K562 (cell line): ENCODE measurements at regions not wholly inside any gene's neighbourhood (a gene's known extent, or its start where the extent isn't known, plus 50 kb on each side); places are given as distances from the start of the nearest gene placed in this dataset.

ENCODE experiments used
- CBFA2T3 ChIP-seq: fragments of 450-650 bp; IDR thresholded peaks from 2 replicates; pipeline ENCODE4 v1.6.1; 2017
- DEAF1 ChIP-seq: fragments of 450-650 bp; formaldehyde crosslinking; IDR thresholded peaks from 2 replicates; pipeline ENCODE4 v1.4.0; 2020; ENCODE audit warnings: mild to moderate bottlenecking, moderate library complexity
- HIVEP1 ChIP-seq: fragments of 250-450 bp; sonication (Bioruptor Pico); IDR thresholded peaks from 2 replicates; pipeline ENCODE4 v1.4.0; 2020; ENCODE audit warnings: mild to moderate bottlenecking
- IRF9 ChIP-seq: fragments of 450-650 bp; IDR thresholded peaks from 2 replicates; pipeline ENCODE4 v1.6.1; 2016; ENCODE audit warnings: missing biosample characterization, missing genetic modification characterization
- TCF7 ChIP-seq: sonication (generic); IDR thresholded peaks from 2 replicates; pipeline ENCODE4 v1.6.1; 2016; ENCODE audit warnings: antibody characterized with exemption, borderline replicate concordance
- TCF7L2 ChIP-seq: fragments of 150-350 bp; IDR thresholded peaks from 2 replicates; pipeline ENCODE4 v1.6.1; 2016; ENCODE audit warnings: low read depth, mild to moderate bottlenecking, low read length, moderate library complexity
- TCFL5 ChIP-seq: fragments of 250-450 bp; sonication (Bioruptor Pico); conservative IDR thresholded peaks from 2 replicates; pipeline ENCODE4 v1.6.1; 2021; ENCODE audit warnings: mild to moderate bottlenecking, moderate library complexity, matching md5 sums
- ZBTB26 ChIP-seq: fragments of 450-650 bp; formaldehyde crosslinking; IDR thresholded peaks from 2 replicates; pipeline ENCODE4 v1.4.0; 2022; ENCODE audit warnings: missing genetic modification characterization
- ZC3H4 ChIP-seq: sonication (generic); formaldehyde crosslinking; IDR thresholded peaks from 2 replicates; pipeline ENCODE4 v1.9.0; 2021; ENCODE audit warnings: missing genetic modification reagents, borderline replicate concordance
- TF ChIP-seq, protein P1 (sequence below): fragments of 200-600 bp; sonication (generic); IDR thresholded peaks from one replicate; pipeline ENCODE4 v1.6.1; 2012; ENCODE audit warnings: mild to moderate bottlenecking, low read depth, low read length, inconsistent platforms

DNA sequence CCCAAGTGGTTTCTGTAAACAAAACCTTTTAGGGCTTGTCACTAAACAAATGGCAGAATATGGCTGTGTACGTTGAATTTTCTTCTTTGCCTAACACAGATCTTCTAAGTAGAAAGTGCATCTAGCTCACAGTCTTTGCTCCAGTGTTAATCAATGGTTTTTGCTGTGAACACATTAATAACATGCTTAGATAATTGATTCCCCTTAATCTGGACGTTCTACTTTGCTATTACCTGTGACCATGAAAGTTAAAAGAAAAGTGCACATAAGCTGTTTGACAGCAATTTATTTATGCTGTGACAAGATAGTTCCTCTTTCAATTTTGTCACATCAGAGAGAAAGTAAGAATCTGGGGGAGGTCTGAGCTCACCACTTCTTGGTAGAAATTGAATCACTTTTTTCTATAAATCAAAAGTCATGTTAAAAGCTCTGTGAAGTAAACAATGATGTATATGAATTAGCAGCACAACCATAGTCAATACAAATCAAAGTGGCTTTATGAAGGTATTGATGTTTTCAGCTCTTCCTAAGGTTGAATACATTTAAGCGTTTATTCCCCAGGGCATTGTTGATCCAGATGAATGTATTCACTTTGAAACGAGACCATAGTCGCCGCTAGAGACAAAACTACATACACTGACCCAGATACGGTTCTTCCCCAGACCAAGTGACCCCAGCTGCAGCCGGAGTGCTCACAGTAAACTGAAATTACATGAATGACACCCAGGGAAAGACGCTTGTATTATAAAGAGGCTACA lies 174.6 kb upstream of the ZNF608 start (continued):
- no peak for TF ChIP-seq TCF7L2
- TF ChIP-seq TCF7, result no peak
- no peak for TF ChIP-seq ZBTB26 (CRISPR knock-in tag)
- no peak for TF ChIP-seq IRF9 (tag)
- TF ChIP-seq, protein P1, sequence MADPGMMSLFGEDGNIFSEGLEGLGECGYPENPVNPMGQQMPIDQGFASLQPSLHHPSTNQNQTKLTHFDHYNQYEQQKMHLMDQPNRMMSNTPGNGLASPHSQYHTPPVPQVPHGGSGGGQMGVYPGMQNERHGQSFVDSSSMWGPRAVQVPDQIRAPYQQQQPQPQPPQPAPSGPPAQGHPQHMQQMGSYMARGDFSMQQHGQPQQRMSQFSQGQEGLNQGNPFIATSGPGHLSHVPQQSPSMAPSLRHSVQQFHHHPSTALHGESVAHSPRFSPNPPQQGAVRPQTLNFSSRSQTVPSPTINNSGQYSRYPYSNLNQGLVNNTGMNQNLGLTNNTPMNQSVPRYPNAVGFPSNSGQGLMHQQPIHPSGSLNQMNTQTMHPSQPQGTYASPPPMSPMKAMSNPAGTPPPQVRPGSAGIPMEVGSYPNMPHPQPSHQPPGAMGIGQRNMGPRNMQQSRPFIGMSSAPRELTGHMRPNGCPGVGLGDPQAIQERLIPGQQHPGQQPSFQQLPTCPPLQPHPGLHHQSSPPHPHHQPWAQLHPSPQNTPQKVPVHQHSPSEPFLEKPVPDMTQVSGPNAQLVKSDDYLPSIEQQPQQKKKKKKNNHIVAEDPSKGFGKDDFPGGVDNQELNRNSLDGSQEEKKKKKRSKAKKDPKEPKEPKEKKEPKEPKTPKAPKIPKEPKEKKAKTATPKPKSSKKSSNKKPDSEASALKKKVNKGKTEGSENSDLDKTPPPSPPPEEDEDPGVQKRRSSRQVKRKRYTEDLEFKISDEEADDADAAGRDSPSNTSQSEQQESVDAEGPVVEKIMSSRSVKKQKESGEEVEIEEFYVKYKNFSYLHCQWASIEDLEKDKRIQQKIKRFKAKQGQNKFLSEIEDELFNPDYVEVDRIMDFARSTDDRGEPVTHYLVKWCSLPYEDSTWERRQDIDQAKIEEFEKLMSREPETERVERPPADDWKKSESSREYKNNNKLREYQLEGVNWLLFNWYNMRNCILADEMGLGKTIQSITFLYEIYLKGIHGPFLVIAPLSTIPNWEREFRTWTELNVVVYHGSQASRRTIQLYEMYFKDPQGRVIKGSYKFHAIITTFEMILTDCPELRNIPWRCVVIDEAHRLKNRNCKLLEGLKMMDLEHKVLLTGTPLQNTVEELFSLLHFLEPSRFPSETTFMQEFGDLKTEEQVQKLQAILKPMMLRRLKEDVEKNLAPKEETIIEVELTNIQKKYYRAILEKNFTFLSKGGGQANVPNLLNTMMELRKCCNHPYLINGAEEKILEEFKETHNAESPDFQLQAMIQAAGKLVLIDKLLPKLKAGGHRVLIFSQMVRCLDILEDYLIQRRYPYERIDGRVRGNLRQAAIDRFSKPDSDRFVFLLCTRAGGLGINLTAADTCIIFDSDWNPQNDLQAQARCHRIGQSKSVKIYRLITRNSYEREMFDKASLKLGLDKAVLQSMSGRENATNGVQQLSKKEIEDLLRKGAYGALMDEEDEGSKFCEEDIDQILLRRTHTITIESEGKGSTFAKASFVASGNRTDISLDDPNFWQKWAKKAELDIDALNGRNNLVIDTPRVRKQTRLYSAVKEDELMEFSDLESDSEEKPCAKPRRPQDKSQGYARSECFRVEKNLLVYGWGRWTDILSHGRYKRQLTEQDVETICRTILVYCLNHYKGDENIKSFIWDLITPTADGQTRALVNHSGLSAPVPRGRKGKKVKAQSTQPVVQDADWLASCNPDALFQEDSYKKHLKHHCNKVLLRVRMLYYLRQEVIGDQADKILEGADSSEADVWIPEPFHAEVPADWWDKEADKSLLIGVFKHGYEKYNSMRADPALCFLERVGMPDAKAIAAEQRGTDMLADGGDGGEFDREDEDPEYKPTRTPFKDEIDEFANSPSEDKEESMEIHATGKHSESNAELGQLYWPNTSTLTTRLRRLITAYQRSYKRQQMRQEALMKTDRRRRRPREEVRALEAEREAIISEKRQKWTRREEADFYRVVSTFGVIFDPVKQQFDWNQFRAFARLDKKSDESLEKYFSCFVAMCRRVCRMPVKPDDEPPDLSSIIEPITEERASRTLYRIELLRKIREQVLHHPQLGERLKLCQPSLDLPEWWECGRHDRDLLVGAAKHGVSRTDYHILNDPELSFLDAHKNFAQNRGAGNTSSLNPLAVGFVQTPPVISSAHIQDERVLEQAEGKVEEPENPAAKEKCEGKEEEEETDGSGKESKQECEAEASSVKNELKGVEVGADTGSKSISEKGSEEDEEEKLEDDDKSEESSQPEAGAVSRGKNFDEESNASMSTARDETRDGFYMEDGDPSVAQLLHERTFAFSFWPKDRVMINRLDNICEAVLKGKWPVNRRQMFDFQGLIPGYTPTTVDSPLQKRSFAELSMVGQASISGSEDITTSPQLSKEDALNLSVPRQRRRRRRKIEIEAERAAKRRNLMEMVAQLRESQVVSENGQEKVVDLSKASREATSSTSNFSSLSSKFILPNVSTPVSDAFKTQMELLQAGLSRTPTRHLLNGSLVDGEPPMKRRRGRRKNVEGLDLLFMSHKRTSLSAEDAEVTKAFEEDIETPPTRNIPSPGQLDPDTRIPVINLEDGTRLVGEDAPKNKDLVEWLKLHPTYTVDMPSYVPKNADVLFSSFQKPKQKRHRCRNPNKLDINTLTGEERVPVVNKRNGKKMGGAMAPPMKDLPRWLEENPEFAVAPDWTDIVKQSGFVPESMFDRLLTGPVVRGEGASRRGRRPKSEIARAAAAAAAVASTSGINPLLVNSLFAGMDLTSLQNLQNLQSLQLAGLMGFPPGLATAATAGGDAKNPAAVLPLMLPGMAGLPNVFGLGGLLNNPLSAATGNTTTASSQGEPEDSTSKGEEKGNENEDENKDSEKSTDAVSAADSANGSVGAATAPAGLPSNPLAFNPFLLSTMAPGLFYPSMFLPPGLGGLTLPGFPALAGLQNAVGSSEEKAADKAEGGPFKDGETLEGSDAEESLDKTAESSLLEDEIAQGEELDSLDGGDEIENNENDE, result no peak
- TF ChIP-seq TCFL5 (CRISPR knock-in tag), result no peak
- TF ChIP-seq DEAF1 (CRISPR knock-in tag), result no peak
- TF ChIP-seq CBFA2T3, result no peak
- TF ChIP-seq ZC3H4 (CRISPR knock-in tag), result no peak
- no peak for TF ChIP-seq HIVEP1 (CRISPR knock-in tag)
